Endodermal cell (in vitro differentiated cells): ENCODE measurements at regions not wholly inside any gene's neighbourhood (a gene's known extent, or its start where the extent isn't known, plus 50 kb on each side); places are given as distances from the start of the nearest gene placed in this dataset.
A peak's percentile ranks its signal among the peaks of the same experiment; 100 is the strongest.

Experiments
- DNase-seq: peaks from one replicate; pipeline ENCODE4 v3.0.0-alpha.2; 2017
- H3K27ac ChIP-seq: 2 replicates; pipeline ENCODE4 v1.5.1; 2013; ENCODE audit warnings: mild to moderate bottlenecking, low read depth, low read length, moderate library complexity
- H3K27me3 ChIP-seq: 2 replicates; pipeline ENCODE4 v1.6.1; 2013; ENCODE audit warnings: mild to moderate bottlenecking, low read length, moderate library complexity; ENCODE audit not compliant: insufficient read depth, control insufficient read depth, poor library complexity, severe bottlenecking
- H3K36me3 ChIP-seq: 2 replicates; pipeline ENCODE4 v1.7.0; 2013; ENCODE audit warnings: mild to moderate bottlenecking, low read length, moderate library complexity; ENCODE audit not compliant: control insufficient read depth, insufficient read depth
- H3K4me1 ChIP-seq: one replicate; pipeline ENCODE4 v1.7.0; 2013; ENCODE audit warnings: low read length; ENCODE audit not compliant: control insufficient read depth, insufficient read depth
- H3K4me3 ChIP-seq: 2 replicates; pipeline ENCODE4 v1.5.1; 2013; ENCODE audit warnings: mild to moderate bottlenecking, low read length, moderate library complexity
- H3K9ac ChIP-seq: 2 replicates; pipeline ENCODE4 v1.6.1; 2013; ENCODE audit warnings: mild to moderate bottlenecking, low read length, moderate library complexity; ENCODE audit not compliant: poor library complexity, severe bottlenecking; ENCODE audit errors: extremely low read depth
- H3K9me3 ChIP-seq: 2 replicates; pipeline ENCODE4 v1.6.1; 2013; ENCODE audit warnings: mild to moderate bottlenecking, low read length, moderate library complexity; ENCODE audit not compliant: control insufficient read depth
- H3K27ac Mint-ChIP-seq: 2 replicates; pipeline ENCODE4 v1.8.0; 2020; ENCODE audit warnings: mixed read lengths
- H3K27me3 Mint-ChIP-seq: 2 replicates; pipeline ENCODE4 v1.8.0; 2021; ENCODE audit warnings: mild to moderate bottlenecking, mixed read lengths; ENCODE audit not compliant: insufficient read depth
- H3K36me3 Mint-ChIP-seq: 2 replicates; pipeline ENCODE4 v1.8.0; 2020; ENCODE audit warnings: low read depth, mixed read lengths
- H3K4me1 Mint-ChIP-seq: 2 replicates; pipeline ENCODE4 v1.8.0; 2020; ENCODE audit warnings: mixed read lengths
- H3K4me3 Mint-ChIP-seq: 2 replicates; pipeline ENCODE4 v1.8.0; 2020; ENCODE audit warnings: mild to moderate bottlenecking, moderate library complexity, mixed read lengths
- H3K9me3 Mint-ChIP-seq: 2 replicates; pipeline ENCODE4 v1.8.0; 2020; ENCODE audit warnings: mild to moderate bottlenecking, mixed read lengths
- WGBS, 2 experiments: methylation state at CpG; one replicate each; pipeline versions ENCODE4 v1.1.5 to v1.1.7; 2013; ENCODE audit warnings: missing lambda C conversion rate in 2 of 2, mixed read lengths in 1 of 2; ENCODE audit not compliant: insufficient coverage in 1 of 2, insufficient read length in 1 of 2; 5-methylcytosine and 5-hydroxymethylcytosine counted together
- TF ChIP-seq, protein P1 (sequence below): fragments of 200-600 bp; sonication (generic); conservative IDR thresholded peaks from 2 replicates; pipeline ENCODE4 v1.5.0; 2021; ENCODE audit warnings: antibody characterized with exemption, mild to moderate bottlenecking

DNA sequence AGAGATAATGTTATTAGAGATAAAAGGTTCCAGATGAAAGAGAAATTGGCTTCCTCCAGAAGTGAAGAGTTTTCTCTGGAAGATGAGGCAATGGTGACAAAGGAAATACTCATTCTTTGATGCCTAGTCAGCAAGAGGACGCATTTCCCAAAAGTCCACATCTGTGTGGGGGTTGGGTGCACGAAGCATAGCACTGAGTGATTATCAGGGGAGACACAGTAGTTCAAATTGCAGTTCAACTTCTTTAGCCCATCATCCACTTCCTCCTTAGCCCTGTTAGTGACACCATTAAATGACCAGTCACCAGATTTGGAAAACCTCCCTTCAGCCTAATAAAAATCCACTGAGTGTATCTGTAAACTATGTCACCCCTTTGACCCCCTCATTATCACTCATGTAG, 80.9 kb upstream of the PHLPP1 start:
- Histone ChIP-seq H3K36me3 (no peaks in the 10 kb centered on the region), H3K9ac (no peak overlapping the region), H3K4me1 (no peaks in the 10 kb centered on the region), H3K4me3 (no peak overlapping the region), H3K9me3 (no peaks in the 10 kb centered on the region), H3K27ac (no peak overlapping the region), H3K27me3 (no peaks in the 10 kb centered on the region)
- Mint-ChIP-seq H3K4me1 (peaks cover 6% of the 10 kb centered on the region), H3K4me3 (no peak overlapping the region), H3K36me3 (no peaks in the 10 kb centered on the region), H3K27ac (peak overlapping the region; percentile 17), H3K9me3 (no peaks in the 10 kb centered on the region), H3K27me3 (no peaks in the 10 kb centered on the region)
- 82% methylated on average over 2 of the region's 2 CpGs; no CpG with 5 or more reads in 1 of the 2 experiments for WGBS, 2 experiments
- no peak for DNase-seq
- TF ChIP-seq, protein P1, sequence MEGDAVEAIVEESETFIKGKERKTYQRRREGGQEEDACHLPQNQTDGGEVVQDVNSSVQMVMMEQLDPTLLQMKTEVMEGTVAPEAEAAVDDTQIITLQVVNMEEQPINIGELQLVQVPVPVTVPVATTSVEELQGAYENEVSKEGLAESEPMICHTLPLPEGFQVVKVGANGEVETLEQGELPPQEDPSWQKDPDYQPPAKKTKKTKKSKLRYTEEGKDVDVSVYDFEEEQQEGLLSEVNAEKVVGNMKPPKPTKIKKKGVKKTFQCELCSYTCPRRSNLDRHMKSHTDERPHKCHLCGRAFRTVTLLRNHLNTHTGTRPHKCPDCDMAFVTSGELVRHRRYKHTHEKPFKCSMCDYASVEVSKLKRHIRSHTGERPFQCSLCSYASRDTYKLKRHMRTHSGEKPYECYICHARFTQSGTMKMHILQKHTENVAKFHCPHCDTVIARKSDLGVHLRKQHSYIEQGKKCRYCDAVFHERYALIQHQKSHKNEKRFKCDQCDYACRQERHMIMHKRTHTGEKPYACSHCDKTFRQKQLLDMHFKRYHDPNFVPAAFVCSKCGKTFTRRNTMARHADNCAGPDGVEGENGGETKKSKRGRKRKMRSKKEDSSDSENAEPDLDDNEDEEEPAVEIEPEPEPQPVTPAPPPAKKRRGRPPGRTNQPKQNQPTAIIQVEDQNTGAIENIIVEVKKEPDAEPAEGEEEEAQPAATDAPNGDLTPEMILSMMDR = no peak

DNA sequence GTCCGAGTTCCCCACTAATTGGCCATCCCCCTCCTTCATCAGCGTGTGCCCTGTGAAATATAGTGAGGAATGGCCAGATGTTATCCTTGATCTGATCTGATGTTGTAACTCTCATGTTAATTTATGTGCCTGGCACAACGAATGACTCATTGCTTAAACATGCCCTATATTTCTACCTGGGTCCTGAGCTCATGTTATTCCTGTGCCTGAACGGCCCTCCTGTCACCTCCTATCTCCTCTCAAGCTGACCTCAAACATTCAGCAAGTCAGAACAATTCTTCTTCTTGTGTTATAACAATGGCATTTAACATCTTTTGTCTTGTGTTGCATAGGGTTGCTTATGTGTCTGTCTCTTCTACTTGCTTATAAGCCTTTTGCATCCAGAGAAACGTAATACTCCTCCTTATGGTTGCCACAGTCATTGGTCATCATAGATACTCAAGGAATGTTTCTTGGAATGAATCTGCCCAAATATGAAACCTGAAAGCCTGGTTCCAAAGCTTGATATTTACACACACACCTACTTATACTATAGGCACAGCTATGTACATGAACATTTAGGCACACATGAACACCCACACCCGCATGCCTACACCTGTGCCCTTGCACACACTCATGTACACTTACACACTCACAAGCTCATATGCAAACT, 80.2 kb upstream of the PHLPP1 start:
- peak; percentile 54 for DNase-seq
- no peaks in the 10 kb centered on the region for H3K9me3 Mint-ChIP-seq
- no peaks in the 10 kb centered on the region for H3K36me3 Mint-ChIP-seq
- H3K27ac Mint-ChIP-seq = no peak overlapping the region
- Histone ChIP-seq H3K9me3 (no peaks in the 10 kb centered on the region), H3K36me3 (no peaks in the 10 kb centered on the region), H3K4me1 (no peaks in the 10 kb centered on the region), H3K27me3 (no peaks in the 10 kb centered on the region), H3K4me3 (no peak overlapping the region), H3K9ac (no peak overlapping the region), H3K27ac (no peak overlapping the region)
- 86 to 88% methylated on average over 3 to 5 of the region's 6 CpGs for WGBS, 2 experiments
- TF ChIP-seq, protein P1 = no peak
- H3K4me3 Mint-ChIP-seq = no peak overlapping the region
- peaks cover 6% of the 10 kb centered on the region for H3K4me1 Mint-ChIP-seq
- no peaks in the 10 kb centered on the region for H3K27me3 Mint-ChIP-seq

DNA sequence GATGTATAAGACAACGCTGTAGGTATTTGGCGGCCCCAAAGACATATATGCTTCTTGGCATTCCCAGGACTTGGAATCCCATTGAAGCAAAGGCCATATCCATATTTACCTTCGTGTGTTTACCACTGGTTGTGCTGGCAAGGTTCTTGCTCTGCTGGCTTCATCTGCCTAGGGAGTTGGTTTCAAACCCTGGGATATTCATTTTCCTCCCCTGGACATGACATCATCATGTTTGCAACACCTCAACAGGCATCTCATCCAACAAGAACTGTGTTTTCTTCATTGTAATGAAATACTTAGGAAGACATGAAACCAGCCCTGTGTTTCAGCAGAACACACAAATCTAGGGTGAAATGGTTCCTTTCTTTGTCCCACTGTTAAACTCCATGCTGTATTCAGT, 77.9 kb upstream of the PHLPP1 start:
- DNase-seq = no peak

More for the DNA sequence above, 77.9 kb upstream of the PHLPP1 start:
- H3K4me3 ChIP-seq = no peak overlapping the region
- no peak overlapping the region for H3K9ac ChIP-seq
- H3K9me3 Mint-ChIP-seq = no peaks in the 10 kb centered on the region
- 97 to 100% methylated on average over 3 of the region's 3 CpGs for WGBS, 2 experiments
- TF ChIP-seq, protein P1 = no peak
- no peak overlapping the region for H3K4me3 Mint-ChIP-seq
- H3K27ac Mint-ChIP-seq = no peak overlapping the region
- no peaks in the 10 kb centered on the region for H3K9me3 ChIP-seq
- no peaks in the 10 kb centered on the region for H3K36me3 ChIP-seq
- no peaks in the 10 kb centered on the region for H3K36me3 Mint-ChIP-seq
- H3K27ac ChIP-seq = no peak overlapping the region
- H3K27me3 Mint-ChIP-seq = no peaks in the 10 kb centered on the region
- no peaks in the 10 kb centered on the region for H3K27me3 ChIP-seq
- peaks cover 6% of the 10 kb centered on the region for H3K4me1 Mint-ChIP-seq
- H3K4me1 ChIP-seq = no peaks in the 10 kb centered on the region
